ENCODE measurements at regions not wholly inside any gene's neighbourhood (a gene's known extent, or its start where the extent isn't known, plus 50 kb on each side); places are given as distances from the start of the nearest gene placed in this dataset.

DNA sequence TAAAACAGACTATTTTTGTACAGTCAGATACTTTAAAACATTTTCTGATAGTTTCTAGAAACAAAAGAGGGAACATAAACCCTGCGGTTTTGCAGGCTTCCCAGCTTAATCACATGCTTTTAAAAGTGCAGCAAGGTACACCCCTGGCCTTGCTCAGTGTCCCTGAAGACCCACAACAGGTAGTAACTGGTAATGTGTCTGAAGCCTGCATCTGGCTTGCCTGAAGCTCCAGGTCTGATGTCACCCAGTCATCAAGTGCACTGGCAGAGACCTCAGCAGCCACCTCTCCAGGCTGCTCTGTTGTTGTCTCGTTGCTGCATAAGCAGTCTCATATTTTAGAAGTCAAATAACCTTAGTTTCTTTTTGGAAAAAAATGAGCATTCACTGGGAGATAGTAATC lies 376.1 kb upstream of the MTPN start:
- DNase-seq (ENCODE audit: low read depth) = no peak
- H3K4me3 ChIP-seq (ENCODE audit: low read depth, low read length) = no peak overlapping the region
- TF ChIP-seq, protein P1, sequence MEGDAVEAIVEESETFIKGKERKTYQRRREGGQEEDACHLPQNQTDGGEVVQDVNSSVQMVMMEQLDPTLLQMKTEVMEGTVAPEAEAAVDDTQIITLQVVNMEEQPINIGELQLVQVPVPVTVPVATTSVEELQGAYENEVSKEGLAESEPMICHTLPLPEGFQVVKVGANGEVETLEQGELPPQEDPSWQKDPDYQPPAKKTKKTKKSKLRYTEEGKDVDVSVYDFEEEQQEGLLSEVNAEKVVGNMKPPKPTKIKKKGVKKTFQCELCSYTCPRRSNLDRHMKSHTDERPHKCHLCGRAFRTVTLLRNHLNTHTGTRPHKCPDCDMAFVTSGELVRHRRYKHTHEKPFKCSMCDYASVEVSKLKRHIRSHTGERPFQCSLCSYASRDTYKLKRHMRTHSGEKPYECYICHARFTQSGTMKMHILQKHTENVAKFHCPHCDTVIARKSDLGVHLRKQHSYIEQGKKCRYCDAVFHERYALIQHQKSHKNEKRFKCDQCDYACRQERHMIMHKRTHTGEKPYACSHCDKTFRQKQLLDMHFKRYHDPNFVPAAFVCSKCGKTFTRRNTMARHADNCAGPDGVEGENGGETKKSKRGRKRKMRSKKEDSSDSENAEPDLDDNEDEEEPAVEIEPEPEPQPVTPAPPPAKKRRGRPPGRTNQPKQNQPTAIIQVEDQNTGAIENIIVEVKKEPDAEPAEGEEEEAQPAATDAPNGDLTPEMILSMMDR (IDR thresholded peaks at IDR 0.05; ENCODE audit: insufficient read depth, low read depth, low read length) = no peak

DNA sequence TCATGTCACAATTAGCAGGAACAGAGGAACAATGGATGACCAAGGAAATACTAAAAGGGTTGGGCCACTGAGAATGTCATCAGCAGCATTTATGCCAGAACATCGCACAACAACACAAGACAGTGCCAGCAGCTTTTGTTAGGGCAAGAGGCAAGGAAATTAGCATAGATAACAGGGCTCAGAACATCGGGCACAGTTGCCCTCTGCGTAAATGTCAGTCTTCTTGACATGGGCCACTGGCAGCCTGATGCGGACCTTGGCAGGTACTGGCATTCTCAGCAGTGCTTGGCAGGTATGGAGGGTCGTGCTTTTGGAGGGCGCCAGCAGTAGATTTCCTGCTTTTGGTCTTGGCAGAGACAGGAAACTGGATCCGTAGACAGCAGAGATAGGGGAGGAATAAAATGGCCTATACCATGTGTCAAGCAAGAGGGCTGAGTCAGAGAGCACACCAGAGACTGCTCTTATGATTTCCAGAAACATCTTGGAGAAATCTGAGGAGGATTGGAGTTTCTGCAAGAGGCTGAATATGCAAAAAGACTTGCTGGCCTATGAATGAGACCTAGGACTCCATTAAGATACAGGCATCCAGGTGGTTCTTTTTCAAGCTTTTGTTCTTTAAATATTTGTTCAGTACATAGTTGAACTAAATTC lies 371.5 kb upstream of the MTPN start:
- TF ChIP-seq, protein P1 (IDR thresholded peaks at IDR 0.05; ENCODE audit: insufficient read depth, low read depth, low read length) = no peak
- H3K4me3 ChIP-seq (ENCODE audit: low read depth, low read length) = no peak overlapping the region
- DNase-seq (ENCODE audit: low read depth) = no peak

DNA sequence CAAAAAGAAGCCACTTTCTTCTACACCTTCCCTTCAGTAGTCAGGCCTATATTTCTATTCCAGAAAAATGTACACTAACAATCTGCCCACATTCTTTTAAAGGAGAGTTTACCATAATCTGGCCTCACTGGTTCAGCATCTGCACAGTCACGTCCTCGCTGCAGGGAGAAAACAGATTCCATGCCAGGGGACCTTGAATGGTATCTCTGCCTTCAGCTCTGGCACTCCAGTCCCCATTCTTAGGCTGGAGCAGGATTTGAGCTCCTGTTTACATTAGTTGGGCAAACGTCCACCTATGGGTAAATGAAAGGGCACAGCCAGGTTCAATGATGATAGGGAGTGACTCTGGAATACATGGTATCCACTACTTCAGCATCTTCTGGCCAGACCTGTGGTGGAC lies 371.0 kb upstream of the MTPN start:
- TF ChIP-seq, protein P1 (IDR thresholded peaks at IDR 0.05; ENCODE audit: insufficient read depth, low read depth, low read length) = no peak
- no peak overlapping the region for H3K4me3 ChIP-seq (ENCODE audit: low read depth, low read length)
- no peak for DNase-seq (ENCODE audit: low read depth)

DNA sequence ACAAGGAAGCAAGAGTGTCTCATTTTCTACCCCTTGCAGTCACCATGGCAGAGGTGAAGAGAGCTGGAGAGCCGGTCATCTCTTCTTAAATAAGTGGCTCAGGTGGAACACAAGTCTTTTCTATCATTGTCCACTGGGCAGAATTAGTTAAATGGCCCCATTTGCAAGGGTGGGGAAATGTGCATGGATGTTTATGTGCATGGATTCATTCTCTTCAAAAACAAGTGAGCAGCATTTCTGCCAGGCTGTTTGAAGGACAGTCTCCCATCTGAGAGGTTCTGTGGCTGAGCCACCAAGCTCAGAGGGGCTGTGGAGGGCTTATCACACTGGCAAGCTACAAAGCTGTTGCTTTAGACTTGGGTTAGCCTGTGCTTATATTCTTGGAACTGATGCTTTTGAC lies 370.3 kb upstream of the MTPN start:
- H3K4me3 ChIP-seq (ENCODE audit: low read depth, low read length) = no peak overlapping the region
- TF ChIP-seq, protein P1 (IDR thresholded peaks at IDR 0.05; ENCODE audit: insufficient read depth, low read depth, low read length) = no peak

DNA sequence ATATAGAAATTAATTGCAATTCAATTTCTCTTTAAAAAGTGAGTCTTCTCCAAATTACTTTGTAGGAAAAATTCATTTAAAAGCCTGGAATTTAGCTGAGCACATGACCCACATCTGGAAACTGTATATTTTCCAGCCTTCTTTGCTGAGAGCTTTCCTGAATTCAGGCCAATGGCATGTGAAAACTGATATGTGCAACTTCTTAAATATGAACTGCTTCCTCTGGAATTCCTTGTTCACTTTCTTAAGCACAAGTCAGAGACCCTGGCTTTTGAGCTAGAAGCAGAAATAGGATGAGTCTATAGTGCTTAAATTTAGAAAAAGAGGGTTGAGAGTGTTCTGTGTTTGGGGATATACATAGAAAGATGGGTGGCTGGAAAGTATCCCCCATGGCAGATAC lies 365.1 kb upstream of the MTPN start:
- TF ChIP-seq, protein P1 (IDR thresholded peaks at IDR 0.05; ENCODE audit: insufficient read depth, low read depth, low read length) = no peak
- no peak for DNase-seq (ENCODE audit: low read depth)
- H3K4me3 ChIP-seq (ENCODE audit: low read depth, low read length) = no peak overlapping the region

More for the DNA sequence above, 370.3 kb upstream of the MTPN start:
- DNase-seq (ENCODE audit: low read depth) = no peak

DNA sequence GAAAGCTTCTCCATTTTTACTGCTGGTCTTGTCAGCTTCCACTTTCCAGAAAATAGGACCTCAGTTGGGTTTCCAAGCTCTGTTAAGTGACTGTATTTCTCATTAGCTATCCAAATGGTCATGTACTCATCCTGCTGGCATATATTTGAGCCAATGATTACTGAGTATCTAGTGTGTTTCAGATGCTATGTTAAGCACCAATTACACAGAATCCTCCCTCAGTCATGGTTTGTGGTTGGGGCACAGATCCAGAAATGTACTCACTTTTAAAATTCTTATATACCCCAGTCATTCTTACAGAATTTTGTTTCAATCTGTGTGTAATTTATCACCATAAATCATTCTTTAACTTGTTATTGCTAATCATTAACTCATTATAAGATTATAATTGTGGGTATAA lies 362.3 kb upstream of the MTPN start:
- no peak for DNase-seq (ENCODE audit: low read depth)
- TF ChIP-seq, protein P1 (IDR thresholded peaks at IDR 0.05; ENCODE audit: insufficient read depth, low read depth, low read length) = no peak
- no peak overlapping the region for H3K4me3 ChIP-seq (ENCODE audit: low read depth, low read length)

DNA sequence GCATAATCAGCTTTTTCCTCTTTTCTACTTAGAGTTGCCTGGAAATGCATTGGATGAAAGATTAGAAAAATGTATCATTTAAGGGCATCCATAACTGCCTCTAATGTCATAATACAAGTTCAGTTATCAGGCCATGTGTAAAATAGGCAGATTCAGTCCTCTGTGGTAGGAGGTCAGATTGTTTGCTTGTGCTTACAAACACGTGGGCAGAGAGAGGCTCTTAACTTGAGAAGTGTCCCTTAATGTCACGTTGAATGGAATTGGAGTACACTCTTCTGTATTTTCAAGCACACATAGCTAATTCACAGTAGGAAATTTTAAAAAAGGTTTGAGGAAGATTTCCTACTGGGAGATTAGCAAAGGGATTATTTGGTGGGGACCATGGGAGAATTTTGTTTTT lies 359.8 kb upstream of the MTPN start:
- DNase-seq (ENCODE audit: low read depth) = no peak
- TF ChIP-seq, protein P1 (IDR thresholded peaks at IDR 0.05; ENCODE audit: insufficient read depth, low read depth, low read length) = no peak
- no peak overlapping the region for H3K4me3 ChIP-seq (ENCODE audit: low read depth, low read length)
